GM13977 (cell line): ENCODE measurements at regions not wholly inside any gene's neighbourhood (a gene's known extent, or its start where the extent isn't known, plus 50 kb on each side); places are given as distances from the start of the nearest gene placed in this dataset.
A peak's percentile ranks its signal among the peaks of the same experiment; 100 is the strongest.

ENCODE experiments used
- DNase-seq: peaks from one replicate; pipeline ENCODE4 v3.0.0; 2012; ENCODE audit warnings: low spot score
- in situ Hi-C: fragments of 300-500 bp; cut with MboI; formaldehyde crosslinking; loops from one replicate; pipeline ENCODE4 v1.12.0; 2022; ENCODE audit warnings: low sequenced_read_pairs, low pct_unique_long_range_greater_than_20kb, mixed read lengths, inconsistent platforms; ENCODE audit not compliant: unreplicated experiment
- TF ChIP-seq, protein P1 (sequence below): IDR thresholded peaks from 2 replicates; pipeline ENCODE4 v1.5.1; 2012; ENCODE audit warnings: mild to moderate bottlenecking, control low read depth; ENCODE audit not compliant: insufficient read depth; ENCODE audit errors: extremely low read depth, missing control alignments

- in situ Hi-C loops = loop anchor here (10.0 to 25.0 kb wide), 3 partner anchors 105 to 677 kb away; partner anchors contain the start of genes BRCA2, PDS5B and ZAR1L
- TF ChIP-seq, protein P1, sequence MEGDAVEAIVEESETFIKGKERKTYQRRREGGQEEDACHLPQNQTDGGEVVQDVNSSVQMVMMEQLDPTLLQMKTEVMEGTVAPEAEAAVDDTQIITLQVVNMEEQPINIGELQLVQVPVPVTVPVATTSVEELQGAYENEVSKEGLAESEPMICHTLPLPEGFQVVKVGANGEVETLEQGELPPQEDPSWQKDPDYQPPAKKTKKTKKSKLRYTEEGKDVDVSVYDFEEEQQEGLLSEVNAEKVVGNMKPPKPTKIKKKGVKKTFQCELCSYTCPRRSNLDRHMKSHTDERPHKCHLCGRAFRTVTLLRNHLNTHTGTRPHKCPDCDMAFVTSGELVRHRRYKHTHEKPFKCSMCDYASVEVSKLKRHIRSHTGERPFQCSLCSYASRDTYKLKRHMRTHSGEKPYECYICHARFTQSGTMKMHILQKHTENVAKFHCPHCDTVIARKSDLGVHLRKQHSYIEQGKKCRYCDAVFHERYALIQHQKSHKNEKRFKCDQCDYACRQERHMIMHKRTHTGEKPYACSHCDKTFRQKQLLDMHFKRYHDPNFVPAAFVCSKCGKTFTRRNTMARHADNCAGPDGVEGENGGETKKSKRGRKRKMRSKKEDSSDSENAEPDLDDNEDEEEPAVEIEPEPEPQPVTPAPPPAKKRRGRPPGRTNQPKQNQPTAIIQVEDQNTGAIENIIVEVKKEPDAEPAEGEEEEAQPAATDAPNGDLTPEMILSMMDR = peak; percentile 89
- no peak for DNase-seq
Measured at GRCh38 chr13:31909864-31910551, 121.6 kb upstream of the FRY start.

DNA sequence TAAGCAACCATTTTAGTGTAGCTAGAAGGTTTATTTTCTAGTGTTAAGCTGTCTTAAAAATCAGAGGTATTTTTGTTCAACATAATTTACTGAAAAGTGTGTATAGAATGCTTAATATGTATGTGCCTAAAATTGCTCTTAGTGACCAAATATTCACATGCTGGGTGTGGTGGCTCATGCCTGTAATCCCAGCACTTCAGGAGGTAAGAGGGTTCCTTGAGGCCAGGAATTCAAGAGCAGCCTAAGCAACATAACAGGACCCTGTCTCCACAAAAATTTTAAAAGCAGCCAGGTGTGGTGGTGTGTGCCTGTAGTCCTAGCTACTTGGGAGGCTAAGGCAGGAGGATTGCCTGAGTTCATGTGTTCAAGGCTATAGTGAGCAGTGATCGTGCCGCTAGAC, 120.9 kb upstream of the FRY start:
- TF ChIP-seq, protein P1 = no peak
- in situ Hi-C loops = loop anchor here (10.0 to 25.0 kb wide), 3 partner anchors 104 to 677 kb away; partner anchors contain the start of genes BRCA2, PDS5B and ZAR1L
- no peak for DNase-seq

- in situ Hi-C loops = loop anchor here (10.0 to 25.0 kb wide), 3 partner anchors 102 to 674 kb away; partner anchors contain the start of genes BRCA2, PDS5B and ZAR1L
- TF ChIP-seq, protein P1 = no peak
- DNase-seq = no peak
Measured at GRCh38 chr13:31912647-31913401, 118.8 kb upstream of the FRY start.

DNA sequence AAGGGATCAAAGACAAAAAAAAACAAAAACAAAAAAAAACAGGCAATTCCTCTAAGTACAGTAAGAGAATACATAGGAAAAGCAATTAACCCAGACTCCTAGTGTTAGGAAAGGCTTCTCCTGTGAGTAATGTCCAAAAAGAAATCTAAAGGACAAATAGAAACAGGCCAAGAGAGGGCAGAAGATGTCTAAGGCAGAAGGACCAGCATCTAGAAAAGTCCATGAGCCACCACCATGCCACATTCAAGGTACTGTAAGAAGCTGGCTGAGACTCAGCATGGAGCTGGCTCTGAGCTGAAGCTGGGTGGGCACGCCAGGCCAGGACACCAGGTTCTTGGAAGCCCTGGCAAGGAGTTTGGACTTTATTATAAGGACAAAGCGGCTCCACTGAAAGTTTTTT, 118.1 kb upstream of the FRY start:
- no peak for DNase-seq
- TF ChIP-seq, protein P1 = no peak
- in situ Hi-C loops = loop anchor here (10.0 to 25.0 kb wide), 3 partner anchors 101 to 674 kb away; partner anchors contain the start of genes BRCA2, PDS5B and ZAR1L

DNA sequence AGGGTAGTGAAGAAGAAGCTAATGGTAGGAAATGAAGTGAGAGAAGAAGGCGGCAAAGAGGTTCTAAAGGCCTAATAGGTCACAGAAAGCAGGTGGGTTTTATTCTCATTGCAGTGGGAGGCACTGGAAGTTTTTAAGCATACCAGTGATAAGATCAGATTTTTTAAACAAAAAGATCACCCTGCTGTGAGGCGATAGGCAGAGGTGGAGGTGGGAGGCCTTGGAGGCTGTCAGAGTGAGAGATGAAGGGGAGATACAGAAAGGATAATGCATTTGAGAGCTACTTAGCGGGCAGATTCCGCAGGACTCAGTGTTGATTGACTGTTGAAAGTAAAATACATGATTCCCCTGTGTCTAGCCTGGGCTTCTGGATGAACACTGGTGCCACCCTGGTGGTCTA, 116.7 kb upstream of the FRY start:
- in situ Hi-C loops = loop anchor here (10.0 to 25.0 kb wide), 3 partner anchors 100 to 672 kb away; partner anchors contain the start of genes BRCA2, PDS5B and ZAR1L
- TF ChIP-seq, protein P1 = no peak
- DNase-seq = no peak

- TF ChIP-seq, protein P1 = no peak
- in situ Hi-C loops = loop anchor here (10.0 to 25.0 kb wide), 3 partner anchors 96 to 669 kb away; partner anchors contain the start of genes BRCA2, PDS5B and ZAR1L
Measured at GRCh38 chr13:31918707-31919106, 112.9 kb upstream of the FRY start.

More at GRCh38 chr13:31918707-31919106, 112.9 kb upstream of the FRY start:
- no peak for DNase-seq
